Left lung (tissue), 4 donors: ENCODE measurements at regions not wholly inside any gene's neighbourhood (a gene's known extent, or its start where the extent isn't known, plus 50 kb on each side); places are given as distances from the start of the nearest gene placed in this dataset.
A peak's percentile ranks its signal among the peaks of the same experiment; 100 is the strongest.

Experiments used
- ATAC-seq: fragments of 200-7000 bp; cut with Tn5 transposase; one replicate; pipeline ENCODE4 v1.9.1; 2020; ENCODE audit warnings: moderate library complexity
- DNase-seq, 4 donors: peaks; one replicate each; pipeline ENCODE4 v3.0.0-alpha.2; 2013 to 2020
- H3K27ac ChIP-seq, 2 donors: fragments of 200-600 bp; sonication (generic) in 1 of 2; one replicate each; pipeline versions ENCODE4 v1.5.0 to v1.8.0; 2020 to 2021
- H3K27me3 ChIP-seq, 2 donors: fragments of 200-600 bp; sonication (generic) in 1 of 2; one replicate each; pipeline versions ENCODE4 v1.5.0 to v1.8.0; 2020 to 2021
- H3K36me3 ChIP-seq, 2 donors: fragments of 200-600 bp; sonication (generic) in 1 of 2; one replicate each; pipeline versions ENCODE4 v1.5.0 to v1.8.0; 2020 to 2021
- H3K4me1 ChIP-seq, 2 donors: fragments of 200-600 bp; one replicate each; pipeline ENCODE4 v1.8.0; 2021
- H3K4me3 ChIP-seq, 2 donors: fragments of 200-600 bp; sonication (generic) in 1 of 2; one replicate each; pipeline versions ENCODE4 v1.5.0 to v1.8.0; 2020 to 2021; ENCODE audit warnings: mild to moderate bottlenecking in 1 of 2
- H3K9me3 ChIP-seq, 2 donors: fragments of 200-600 bp; sonication (generic) in 1 of 2; one replicate each; pipeline versions ENCODE4 v1.5.0 to v1.8.0; 2020 to 2021
- intact Hi-C, 2 donors: fragments of 100-400 bp; cut with DNase I; formaldehyde crosslinking; loops; one replicate each; pipeline versions ENCODE4 v1.11.2 to v1.14.2; 2022
- TF ChIP-seq, protein P1 (sequence below), 2 donors: fragments of 200-600 bp; sonication (generic) in 1 of 2; IDR thresholded peaks; one replicate each; pipeline versions ENCODE4 v1.5.0 to v1.8.0; 2021; ENCODE audit warnings: antibody characterized with exemption in 2 of 2
- donor health status: DM: no; HTN: yes; CAD: no.
- donor health status: DM: no; HTN: no; CAD: no.

DNA sequence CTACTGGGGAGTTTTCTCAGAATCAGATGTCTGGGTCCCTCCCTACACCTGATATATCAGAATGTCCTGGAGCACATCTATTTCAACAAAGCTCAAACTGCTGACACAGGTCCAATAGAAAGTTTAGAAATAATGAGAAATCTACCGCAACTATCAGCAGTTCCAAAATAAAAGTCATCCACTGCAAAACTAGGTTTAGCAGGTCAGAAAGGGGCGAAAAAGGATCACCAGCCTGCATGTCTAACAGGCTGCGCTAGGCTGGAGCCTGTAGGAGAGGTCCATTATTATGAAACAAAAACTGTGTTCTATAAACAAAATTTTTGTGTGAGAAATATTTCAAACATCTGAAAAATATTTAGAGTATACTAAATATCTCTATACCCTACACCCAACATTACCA is 84.1 kb upstream of the RNF38 start:
- Histone ChIP-seq H3K27me3 (no peaks in the 10 kb centered on the region), H3K9me3 (no peaks in the 10 kb centered on the region), H3K4me3 (no peak overlapping the region), H3K36me3 (no peaks in the 10 kb centered on the region), H3K4me1 (peaks cover 12 to 49% of the 10 kb centered on the region in 2 donors), H3K27ac (no peak overlapping the region)
- intact Hi-C loops = no loop called here
- TF ChIP-seq, protein P1, sequence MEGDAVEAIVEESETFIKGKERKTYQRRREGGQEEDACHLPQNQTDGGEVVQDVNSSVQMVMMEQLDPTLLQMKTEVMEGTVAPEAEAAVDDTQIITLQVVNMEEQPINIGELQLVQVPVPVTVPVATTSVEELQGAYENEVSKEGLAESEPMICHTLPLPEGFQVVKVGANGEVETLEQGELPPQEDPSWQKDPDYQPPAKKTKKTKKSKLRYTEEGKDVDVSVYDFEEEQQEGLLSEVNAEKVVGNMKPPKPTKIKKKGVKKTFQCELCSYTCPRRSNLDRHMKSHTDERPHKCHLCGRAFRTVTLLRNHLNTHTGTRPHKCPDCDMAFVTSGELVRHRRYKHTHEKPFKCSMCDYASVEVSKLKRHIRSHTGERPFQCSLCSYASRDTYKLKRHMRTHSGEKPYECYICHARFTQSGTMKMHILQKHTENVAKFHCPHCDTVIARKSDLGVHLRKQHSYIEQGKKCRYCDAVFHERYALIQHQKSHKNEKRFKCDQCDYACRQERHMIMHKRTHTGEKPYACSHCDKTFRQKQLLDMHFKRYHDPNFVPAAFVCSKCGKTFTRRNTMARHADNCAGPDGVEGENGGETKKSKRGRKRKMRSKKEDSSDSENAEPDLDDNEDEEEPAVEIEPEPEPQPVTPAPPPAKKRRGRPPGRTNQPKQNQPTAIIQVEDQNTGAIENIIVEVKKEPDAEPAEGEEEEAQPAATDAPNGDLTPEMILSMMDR (IDR thresholded peaks at IDR 0.05) = no peak
- DNase-seq (no peak), ATAC-seq (no peak)

DNA sequence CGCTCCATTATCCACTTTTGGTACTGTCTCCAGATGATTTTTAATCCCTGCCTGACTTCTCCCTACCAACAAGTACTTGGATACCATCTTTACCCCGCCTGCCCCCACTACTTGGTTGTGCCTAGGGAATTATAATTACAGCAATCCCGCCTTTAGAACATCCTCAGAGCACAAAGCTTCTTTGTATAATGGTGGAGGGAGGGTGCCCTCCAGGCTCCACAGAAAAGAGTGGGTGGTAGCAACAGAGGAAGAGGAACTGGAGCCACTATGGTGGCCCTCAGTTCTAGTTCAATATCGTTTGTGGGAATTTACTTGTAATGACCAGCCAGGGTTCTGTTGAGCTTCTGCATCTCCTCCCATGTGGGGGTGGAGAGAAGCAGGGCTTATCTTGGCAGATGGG is 79.0 kb upstream of the RNF38 start:
- ATAC-seq (no peak), DNase-seq (no peak)
- Histone ChIP-seq H3K36me3 (no peaks in the 10 kb centered on the region), H3K4me1 (peaks cover 0 to 21% of the 10 kb centered on the region in 2 donors), H3K4me3 (no peak overlapping the region), H3K9me3 (no peaks in the 10 kb centered on the region), H3K27me3 (no peaks in the 10 kb centered on the region), H3K27ac (no peak overlapping the region)
- intact Hi-C loops = no loop called here
- TF ChIP-seq, protein P1 (IDR thresholded peaks at IDR 0.05) = no peak

DNA sequence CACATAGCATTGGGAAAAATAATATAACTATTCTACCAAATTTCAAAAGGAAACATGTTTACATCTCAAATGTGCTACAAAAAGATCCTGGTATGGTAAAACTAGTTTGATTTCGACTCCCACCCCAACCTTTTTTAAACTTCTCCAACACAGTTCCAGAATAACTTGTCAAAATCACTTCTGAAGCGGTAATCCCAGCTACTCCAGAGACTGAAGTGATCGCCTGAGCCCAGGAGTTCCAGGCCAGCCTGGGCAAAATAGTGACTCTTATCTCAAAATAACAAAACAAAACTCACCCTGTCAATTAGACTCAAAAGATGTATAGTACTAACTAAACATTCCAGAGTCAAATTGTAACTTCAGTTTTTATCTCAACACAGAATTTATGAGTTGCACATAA is 71.3 kb upstream of the RNF38 start:
- Histone ChIP-seq H3K36me3 (no peaks in the 10 kb centered on the region), H3K27ac (peak overlapping the region; percentile 82 to 84), H3K9me3 (no peaks in the 10 kb centered on the region), H3K27me3 (no peaks in the 10 kb centered on the region), H3K4me3 (peak overlapping the region; percentile 4 to 28), H3K4me1 (peaks cover 5 to 27% of the 10 kb centered on the region in 2 donors)
- TF ChIP-seq, protein P1 (IDR thresholded peaks at IDR 0.05) = no peak
- ATAC-seq = peak; percentile 67
- DNase-seq = no peak
- intact Hi-C loops = no loop called here

DNA sequence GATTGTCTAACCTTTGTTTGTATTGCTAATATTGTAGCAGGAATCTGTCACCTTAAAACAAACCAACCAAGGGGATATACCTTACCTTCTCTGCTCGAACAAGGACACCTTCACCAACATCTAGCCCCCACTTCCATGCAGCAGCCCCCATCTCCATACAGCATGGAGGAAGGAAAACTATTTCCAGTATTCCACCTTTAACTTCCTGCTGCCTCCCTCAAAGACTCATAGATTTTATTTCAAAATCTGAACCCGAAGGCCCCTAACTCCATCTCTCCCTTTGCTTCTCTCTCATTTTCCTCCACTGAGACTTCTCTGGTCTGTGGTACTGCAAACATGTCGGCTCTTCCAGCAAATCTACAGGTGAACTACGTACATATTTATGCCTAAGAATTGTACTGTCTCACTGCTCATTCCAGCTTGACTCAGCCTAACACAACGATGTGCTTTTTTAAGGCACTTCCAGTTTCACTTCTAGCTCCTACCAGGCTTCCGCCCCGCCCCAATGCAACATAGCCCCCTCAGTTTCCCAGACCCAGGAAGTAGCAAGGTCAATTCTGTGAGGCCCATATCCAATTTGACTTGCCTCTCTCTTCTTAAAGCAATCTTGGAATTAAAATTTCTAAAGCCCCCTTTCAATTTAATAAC is 70.7 kb upstream of the RNF38 start:
- H3K4me3 ChIP-seq = peak overlapping the region; percentile 4 to 28
- peak overlapping the region; percentile 82 to 84 for H3K27ac ChIP-seq
- ATAC-seq (peak; percentile 97), DNase-seq (peak in 3 of 4 donors; percentile 27 to 61 (median 41))
- no peaks in the 10 kb centered on the region for H3K9me3 ChIP-seq
- no peaks in the 10 kb centered on the region for H3K27me3 ChIP-seq
- no peaks in the 10 kb centered on the region for H3K36me3 ChIP-seq
- intact Hi-C loops = no loop called here
- H3K4me1 ChIP-seq = peaks cover 5 to 27% of the 10 kb centered on the region in 2 donors
- TF ChIP-seq, protein P1 (IDR thresholded peaks at IDR 0.05) = no peak

DNA sequence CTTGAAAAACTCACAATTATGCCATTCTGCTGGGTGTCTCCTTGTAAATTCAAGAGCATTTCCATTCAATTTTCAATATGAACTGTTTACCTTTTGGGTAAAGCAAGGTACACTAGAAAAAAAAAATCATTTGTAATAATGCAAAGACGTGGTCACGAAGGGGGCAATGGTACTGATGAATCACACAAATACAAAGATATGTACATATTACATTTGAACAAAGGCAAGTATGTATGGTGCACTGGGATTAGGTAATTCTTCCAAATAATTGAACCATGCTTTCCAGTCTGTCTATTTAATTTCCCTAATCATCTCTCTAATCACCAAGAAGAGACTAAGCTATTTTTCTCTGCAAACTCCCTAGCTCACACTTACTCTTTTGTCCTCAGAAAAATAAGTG is 63.4 kb upstream of the RNF38 start:
- intact Hi-C loops = no loop called here
- no peak overlapping the region for H3K4me3 ChIP-seq
- DNase-seq (no peak), ATAC-seq (no peak)
- no peaks in the 10 kb centered on the region for H3K27me3 ChIP-seq
- no peaks in the 10 kb centered on the region for H3K9me3 ChIP-seq
- no peak overlapping the region for H3K27ac ChIP-seq
- H3K4me1 ChIP-seq = peaks cover 13 to 16% of the 10 kb centered on the region in 2 donors
- no peaks in the 10 kb centered on the region for H3K36me3 ChIP-seq
- TF ChIP-seq, protein P1 (IDR thresholded peaks at IDR 0.05) = no peak
